HG03439 (cell line): ENCODE measurements at regions not wholly inside any gene's neighbourhood (a gene's known extent, or its start where the extent isn't known, plus 50 kb on each side); places are given as distances from the start of the nearest gene placed in this dataset.

Experiments used
- ATAC-seq: cut with Tn5 transposase; IDR thresholded peaks from one replicate; pipeline ENCODE4 v1.9.1; 2021; ENCODE audit warnings: mild to moderate bottlenecking, moderate library complexity; ENCODE audit not compliant: unreplicated experiment

- ATAC-seq = no peak
These were observed 88.6 kb downstream of the KLF12 start for GRCh38 chr13:74045583-74045982.

GRCh38 chr13:74043237-74043636 lies 91.0 kb downstream of the KLF12 start:
- ATAC-seq = no peak

GRCh38 chr13:74040200-74040599 lies 94.0 kb downstream of the KLF12 start:
- peak; percentile 93 for ATAC-seq

- ATAC-seq = no peak
These were observed 94.5 kb downstream of the KLF12 start for GRCh38 chr13:74039667-74040066.

GRCh38 chr13:74039154-74039553 lies 95.0 kb downstream of the KLF12 start:
- ATAC-seq = no peak

- no peak for ATAC-seq
These were observed 96.4 kb downstream of the KLF12 start for GRCh38 chr13:74037762-74038161.

- ATAC-seq = no peak
These were observed 97.8 kb downstream of the KLF12 start for GRCh38 chr13:74036373-74036772.

- ATAC-seq = no peak
These were observed 98.3 kb downstream of the KLF12 start for GRCh38 chr13:74035896-74036295.

- ATAC-seq = no peak
These were observed 101.9 kb downstream of the KLF12 start for GRCh38 chr13:74032325-74032724.

- ATAC-seq = peak; percentile 37
These were observed 106.9 kb downstream of the KLF12 start for GRCh38 chr13:74027161-74027779.

- peak; percentile 91 for ATAC-seq
These were observed 107.5 kb downstream of the KLF12 start for GRCh38 chr13:74026753-74027152.

- ATAC-seq = peak; percentile 43
These were observed 108.8 kb downstream of the KLF12 start for GRCh38 chr13:74025369-74025768.

- ATAC-seq = no peak
These were observed 109.3 kb downstream of the KLF12 start for GRCh38 chr13:74024856-74025255.

GRCh38 chr13:74024314-74024713 lies 109.9 kb downstream of the KLF12 start:
- ATAC-seq = no peak

- ATAC-seq = no peak
These were observed 110.7 kb downstream of the KLF12 start for GRCh38 chr13:74023484-74023883.

GRCh38 chr13:74021505-74021904 lies 112.7 kb downstream of the KLF12 start:
- no peak for ATAC-seq

GRCh38 chr13:74018062-74018431 lies 116.2 kb downstream of the KLF12 start:
- ATAC-seq = no peak

GRCh38 chr13:74017301-74018061 lies 116.7 kb downstream of the KLF12 start:
- ATAC-seq = no peak

- ATAC-seq = no peak
These were observed 119.1 kb downstream of the KLF12 start for GRCh38 chr13:74015137-74015536.

- ATAC-seq = no peak
These were observed 125.0 kb downstream of the KLF12 start for GRCh38 chr13:74009100-74009668.

GRCh38 chr13:74006666-74007065 lies 127.5 kb downstream of the KLF12 start:
- ATAC-seq = no peak
